ENCODE measurements at regions not wholly inside any gene's neighbourhood (a gene's known extent, or its start where the extent isn't known, plus 50 kb on each side); places are given as distances from the start of the nearest gene placed in this dataset.
A peak's percentile ranks its signal among the peaks of the same experiment; 100 is the strongest.

- DNase-seq (ENCODE audit: low read depth, low spot score): no peak
Observed at GRCh38 chr1:168631671-168632400, 55.4 kb downstream of the XCL1 start.

GRCh38 chr1:168634951-168635532 lies 58.6 kb downstream of the XCL1 start:
- no peak for DNase-seq (ENCODE audit: low read depth, low spot score)

- no peak for DNase-seq (ENCODE audit: low read depth, low spot score)
Observed at GRCh38 chr1:168636200-168636599, 59.8 kb downstream of the XCL1 start.

GRCh38 chr1:168636642-168637111 lies 60.3 kb downstream of the XCL1 start:
- DNase-seq (ENCODE audit: low read depth, low spot score): no peak

GRCh38 chr1:168637350-168637991 lies 61.1 kb downstream of the XCL1 start:
- peak; percentile 11 for DNase-seq (ENCODE audit: low read depth, low spot score)

- no peak for DNase-seq (ENCODE audit: low read depth, low spot score)
Observed at GRCh38 chr1:168638884-168639283, 62.5 kb downstream of the XCL1 start.

GRCh38 chr1:168640182-168640581 lies 63.8 kb downstream of the XCL1 start:
- no peak for DNase-seq (ENCODE audit: low read depth, low spot score)

- DNase-seq (ENCODE audit: low read depth, low spot score): no peak
Observed at GRCh38 chr1:168640836-168641235, 64.4 kb downstream of the XCL1 start.

- no peak for DNase-seq (ENCODE audit: low read depth, low spot score)
Observed at GRCh38 chr1:168643152-168643551, 66.7 kb downstream of the XCL1 start.
